Lung microvascular endothelial cell (primary cell): ENCODE measurements at regions not wholly inside any gene's neighbourhood (a gene's known extent, or its start where the extent isn't known, plus 50 kb on each side); places are given as distances from the start of the nearest gene placed in this dataset.

Source experiments
- DNase-seq, 2 donors: peaks; one replicate each; pipeline versions ENCODE4 v3.0.0 to v3.0.0-alpha.2; 2010; ENCODE audit warnings: low read depth in 2 of 2

DNA sequence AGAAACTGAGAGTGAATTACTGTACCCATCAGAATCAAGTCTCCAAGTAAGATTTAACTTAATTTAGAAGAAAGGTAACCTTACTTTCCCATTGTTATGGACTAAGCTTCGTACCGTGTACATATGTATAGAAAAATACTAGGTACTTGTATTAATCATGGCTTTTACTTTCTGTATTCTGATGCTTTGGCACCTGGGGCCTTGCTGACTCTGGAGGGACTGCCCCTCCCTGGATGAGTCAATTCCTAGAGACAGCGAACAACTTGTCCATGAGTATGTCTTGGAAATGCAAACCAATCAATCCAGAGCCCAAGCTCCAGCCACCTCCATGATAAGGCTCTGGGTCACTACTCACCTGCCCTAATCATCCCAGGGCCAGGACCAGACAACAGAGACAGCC lies 50.0 kb upstream of the DGKG start:
- no peak for DNase-seq
